H9 (cell line): ENCODE measurements at regions not wholly inside any gene's neighbourhood (a gene's known extent, or its start where the extent isn't known, plus 50 kb on each side); places are given as distances from the start of the nearest gene placed in this dataset.
A peak's percentile ranks its signal among the peaks of the same experiment; 100 is the strongest.

Source experiments
- DNase-seq: peaks from one replicate; pipeline ENCODE4 v3.0.0-alpha.2; 2017
- H2AFZ ChIP-seq: one replicate; pipeline ENCODE4 v1.6.1; 2013; ENCODE audit warnings: mild to moderate bottlenecking, low read length, control low read depth, moderate library complexity
- H2AK5ac ChIP-seq: 2 replicates; pipeline ENCODE4 v1.6.1; 2013; ENCODE audit warnings: low read length, control low read depth, mixed read lengths; ENCODE audit not compliant: insufficient read length
- H2BK120ac ChIP-seq: one replicate; pipeline ENCODE4 v1.6.1; 2013; ENCODE audit warnings: low read depth, mild to moderate bottlenecking, low read length, control low read depth, inconsistent platforms; ENCODE audit not compliant: poor library complexity, severe bottlenecking
- H2BK12ac ChIP-seq: 2 replicates; pipeline ENCODE4 v1.6.1; 2013; ENCODE audit warnings: low read length, control low read depth, mixed read lengths, low read depth; ENCODE audit not compliant: insufficient read length
- H2BK15ac ChIP-seq: 2 replicates; pipeline ENCODE4 v1.6.1; 2013; ENCODE audit warnings: low read depth, low read length, control low read depth
- H2BK20ac ChIP-seq: one replicate; pipeline ENCODE4 v1.6.1; 2013; ENCODE audit warnings: low read depth, mild to moderate bottlenecking, low read length, control low read depth, inconsistent platforms; ENCODE audit not compliant: poor library complexity, severe bottlenecking
- H2BK5ac ChIP-seq: 2 replicates; pipeline ENCODE4 v1.6.1; 2013; ENCODE audit warnings: low read length, control low read depth, mixed read lengths; ENCODE audit not compliant: insufficient read length
- H3K14ac ChIP-seq: 2 replicates; pipeline ENCODE4 v1.6.1; 2013; ENCODE audit warnings: low read length, control low read depth; ENCODE audit not compliant: insufficient read depth
- H3K18ac ChIP-seq: 2 replicates; pipeline ENCODE4 v1.6.1; 2013; ENCODE audit warnings: low read depth, mild to moderate bottlenecking, mixed read lengths, low read length, control low read depth; ENCODE audit not compliant: insufficient read length
- H3K23ac ChIP-seq: 2 replicates; pipeline ENCODE4 v1.6.1; 2013; ENCODE audit warnings: low read length, control low read depth, mixed read lengths, low read depth; ENCODE audit not compliant: insufficient read length
- H3K23me2 ChIP-seq: 2 replicates; pipeline ENCODE4 v1.6.1; 2013; ENCODE audit warnings: low read depth, mild to moderate bottlenecking, mixed read lengths, low read length, control low read depth; ENCODE audit not compliant: insufficient read length, poor library complexity, severe bottlenecking
- H3K27ac ChIP-seq: 2 replicates; pipeline ENCODE4 v1.5.1; 2013; ENCODE audit warnings: low read length, control low read depth, mixed read lengths, low read depth; ENCODE audit not compliant: insufficient read length
- H3K27me3 ChIP-seq: 2 replicates; pipeline ENCODE4 v1.6.1; 2013; ENCODE audit warnings: low read length, control low read depth, inconsistent platforms; ENCODE audit not compliant: insufficient read depth
- H3K4ac ChIP-seq: 2 replicates; pipeline ENCODE4 v1.6.1; 2013; ENCODE audit warnings: low read depth, mild to moderate bottlenecking, control low read depth, inconsistent platforms, low read length, moderate library complexity
- H3K4me1 ChIP-seq: 2 replicates; pipeline ENCODE4 v1.6.1; 2013; ENCODE audit warnings: low read length, control low read depth, inconsistent platforms; ENCODE audit not compliant: insufficient read depth
- H3K4me2 ChIP-seq: 2 replicates; pipeline ENCODE4 v1.6.1; 2013; ENCODE audit warnings: low read length, control low read depth, mixed read lengths; ENCODE audit not compliant: insufficient read length, insufficient read depth
- H3K56ac ChIP-seq: 2 replicates; pipeline ENCODE4 v1.6.1; 2013; ENCODE audit warnings: low read depth, mild to moderate bottlenecking, mixed read lengths, low read length, control low read depth; ENCODE audit not compliant: insufficient read length
- H3K79me1 ChIP-seq: 2 replicates; pipeline ENCODE4 v1.6.1; 2013; ENCODE audit warnings: low read depth, mild to moderate bottlenecking, moderate library complexity, low read length, control low read depth, inconsistent platforms; ENCODE audit not compliant: insufficient read depth, poor library complexity, severe bottlenecking
- H3K79me2 ChIP-seq: 2 replicates; pipeline ENCODE4 v1.6.1; 2013; ENCODE audit warnings: low read length, control low read depth, inconsistent platforms; ENCODE audit not compliant: insufficient read depth
- H3K9ac ChIP-seq: 2 replicates; pipeline ENCODE4 v1.6.1; 2013; ENCODE audit warnings: low read length, control low read depth, mixed read lengths; ENCODE audit not compliant: insufficient read length; ENCODE audit errors: extremely low read depth
- H3K9me3 ChIP-seq: one replicate; pipeline ENCODE4 v1.6.1; 2013; ENCODE audit warnings: low read depth, low read length, inconsistent platforms; ENCODE audit not compliant: control insufficient read depth
- H3T11ph ChIP-seq: one replicate; pipeline ENCODE4 v1.6.1; 2013; ENCODE audit warnings: mild to moderate bottlenecking, low read length, control low read depth, inconsistent platforms
- H4K20me1 ChIP-seq: one replicate; pipeline ENCODE4 v1.6.1; 2013; ENCODE audit not compliant: control insufficient read depth, insufficient read length, insufficient read depth
- H4K5ac ChIP-seq: 2 replicates; pipeline ENCODE4 v1.6.1; 2013; ENCODE audit warnings: low read depth, mild to moderate bottlenecking, mixed read lengths, low read length, control low read depth; ENCODE audit not compliant: insufficient read length
- H4K8ac ChIP-seq: replicated peaks from 2 replicates; pipeline ENCODE4 v1.6.1; 2013; ENCODE audit warnings: low read length, control low read depth, mixed read lengths, low read depth; ENCODE audit not compliant: insufficient read length
- H4K91ac ChIP-seq: 2 replicates; pipeline ENCODE4 v1.6.1; 2013; ENCODE audit warnings: low read depth, mild to moderate bottlenecking, moderate library complexity, mixed read lengths, low read length, control low read depth; ENCODE audit not compliant: insufficient read length
- H3K27ac Mint-ChIP-seq, 3 experiments: 2 replicates in 2 of 3; 3 replicates in 1 of 3; pipeline ENCODE4 v1.8.0; 2020 to 2021; ENCODE audit warnings: mixed read lengths in 3 of 3, mild to moderate bottlenecking in 1 of 3, moderate library complexity in 1 of 3
- H3K27me3 Mint-ChIP-seq: 2 replicates; pipeline ENCODE4 v1.8.0; 2021; ENCODE audit warnings: low read depth, mild to moderate bottlenecking, moderate library complexity, mixed read lengths
- H3K36me3 Mint-ChIP-seq, 3 experiments: 2 replicates in 2 of 3; 3 replicates in 1 of 3; pipeline ENCODE4 v1.8.0; 2020 to 2021; ENCODE audit warnings: low read depth in 3 of 3, mixed read lengths in 3 of 3; ENCODE audit not compliant: insufficient read depth in 1 of 3
- H3K4me1 Mint-ChIP-seq, 2 experiments: 2 replicates each; pipeline ENCODE4 v1.8.0; 2020; ENCODE audit warnings: mixed read lengths in 2 of 2
- H3K4me3 Mint-ChIP-seq, 2 experiments: 2 replicates in 1 of 2; 3 replicates in 1 of 2; pipeline ENCODE4 v1.8.0; 2020 to 2021; ENCODE audit warnings: mild to moderate bottlenecking in 2 of 2, mixed read lengths in 2 of 2, moderate library complexity in 1 of 2
- H3K9me3 Mint-ChIP-seq, 2 experiments: 2 replicates in 1 of 2; 3 replicates in 1 of 2; pipeline ENCODE4 v1.8.0; 2020; ENCODE audit warnings: mild to moderate bottlenecking in 2 of 2, mixed read lengths in 2 of 2, moderate library complexity in 1 of 2
- CTCF ChIP-seq: fragments of 200-600 bp; sonication (generic); conservative IDR thresholded peaks from 3 replicates; pipeline ENCODE4 v1.8.0; 2021; ENCODE audit warnings: antibody characterized with exemption, mild to moderate bottlenecking
- WGBS: extraction: QIAGEN DNeasy Blood & Tissue Kit; methylation state at CpG from one replicate; pipeline ENCODE4 v1.1.7; 2013; ENCODE audit warnings: missing lambda C conversion rate, low lambda C conversion rate, mixed read lengths; ENCODE audit not compliant: insufficient read length; ENCODE audit errors: extremely low coverage; 5-methylcytosine and 5-hydroxymethylcytosine counted together

- Mint-ChIP-seq H3K9me3 (peaks cover 0 to 4% of the 10 kb centered on the region in 2 experiments; a peak in 2 of 5 replicates), H3K36me3 (peaks cover 0 to 3% (median 0%) of the 10 kb centered on the region in 3 experiments; a peak in 1 of 7 replicates), H3K4me1 (peaks cover 24 to 26% of the 10 kb centered on the region in 2 experiments), H3K27me3 (no peaks in the 10 kb centered on the region), H3K4me3 (no peak overlapping the region), H3K27ac (peak overlapping the region in 1 of 3 experiments; percentile 66; a peak in 1 of 7 replicates)
- Histone ChIP-seq H3K9me3 (no peaks in the 10 kb centered on the region), H3K4me2 (no peak overlapping the region), H4K8ac (no peak overlapping the region), H2BK5ac (no peak overlapping the region), H2BK15ac (no peak overlapping the region), H3K18ac (no peak overlapping the region), H4K20me1 (no peaks in the 10 kb centered on the region), H3K56ac (no peak overlapping the region), H4K5ac (no peak overlapping the region), H3T11ph (no peak overlapping the region), H4K91ac (no peak overlapping the region), H2BK12ac (no peak overlapping the region), H2BK20ac (no peak overlapping the region), H3K23me2 (no peaks in the 10 kb centered on the region), H3K27me3 (no peaks in the 10 kb centered on the region), H2AK5ac (no peak overlapping the region), H3K9ac (no peak overlapping the region), H3K27ac (no peak overlapping the region), H3K79me2 (no peaks in the 10 kb centered on the region), H3K23ac (no peak overlapping the region), H2BK120ac (no peak overlapping the region), H3K14ac (no peak overlapping the region), H2AFZ (no peak overlapping the region), H3K4me1 (0 out of 2 replicates have a peak, but pooled peaks cover 4% of the 10 kb centered on the region), H3K79me1 (no peaks in the 10 kb centered on the region), H3K4ac (no peak overlapping the region)
- DNase-seq, result no peak
- TF ChIP-seq CTCF, result no peak
- WGBS, result no CpG with 5 or more reads among the region's 3 CpGs
Measured at GRCh38 chr2:84299211-84299775, 159.8 kb downstream of the SUCLG1 start.
